ENCODE measurements at regions not wholly inside any gene's neighbourhood (a gene's known extent, or its start where the extent isn't known, plus 50 kb on each side); places are given as distances from the start of the nearest gene placed in this dataset.

- TF ChIP-seq ZBTB49 (tag by site-specific recombination; IDR thresholded peaks at IDR 0.05; ENCODE audit: low read depth) (0 out of 2 replicates have a peak, but pooled peaks have one; percentile 33), ZNF843 (tag by site-specific recombination; IDR thresholded peaks at IDR 0.05) (peak; percentile 100), ZNF138 (tag by site-specific recombination; IDR thresholded peaks at IDR 0.05; ENCODE audit: borderline replicate concordance) (no peak), ZNF558 (tag by site-specific recombination; IDR thresholded peaks at IDR 0.05) (peak; percentile 75), ZNF19 (tag by site-specific recombination; IDR thresholded peaks at IDR 0.05; ENCODE audit: low read depth) (0 out of 2 replicates have a peak, but pooled peaks have one; percentile 55), ZBTB1 (tag by site-specific recombination; IDR thresholded peaks at IDR 0.05) (0 out of 2 replicates have a peak, but pooled peaks have one; percentile 70), ZNF837 (tag by site-specific recombination; IDR thresholded peaks at IDR 0.05) (no peak), ZNF366 (tag by site-specific recombination; conservative IDR thresholded peaks at IDR 0.05) (peak; percentile 62), BCL11A (tag by site-specific recombination; IDR thresholded peaks at IDR 0.05; ENCODE audit: low read depth) (peak; percentile 97), EGR2 (tag by site-specific recombination; IDR thresholded peaks at IDR 0.05; ENCODE audit: low read depth) (no peak), SALL2 (tag by site-specific recombination; IDR thresholded peaks at IDR 0.05; ENCODE audit: borderline replicate concordance) (no peak), ZNF596 (tag by site-specific recombination; IDR thresholded peaks at IDR 0.05) (0 out of 2 replicates have a peak, but pooled peaks have one; percentile 13), ZNF501 (tag by site-specific recombination; IDR thresholded peaks at IDR 0.05) (no peak), ZBTB17 (tag by site-specific recombination; IDR thresholded peaks at IDR 0.05) (peak; percentile 55), GLIS1 (tag by site-specific recombination; IDR thresholded peaks at IDR 0.05) (peak; percentile 88), ZNF792 (tag by site-specific recombination; IDR thresholded peaks at IDR 0.05) (0 out of 2 replicates have a peak, but pooled peaks have one; percentile 69), ZNF629 (tag by site-specific recombination; IDR thresholded peaks at IDR 0.05) (peak; percentile 91), ZNF423 (tag by site-specific recombination; IDR thresholded peaks at IDR 0.05) (no peak), SP7 (tag by site-specific recombination; IDR thresholded peaks at IDR 0.05) (peak; percentile 54; the same call in 1 of the 2 replicates), TRIM28 (IDR thresholded peaks at IDR 0.05; ENCODE audit: borderline replicate concordance, low read length) (no peak), ZNF274 (IDR thresholded peaks at IDR 0.05; ENCODE audit: low read length) (no peak), ZNF274 (tag by site-specific recombination; IDR thresholded peaks at IDR 0.05; ENCODE audit: borderline replicate concordance) (no peak), ZBTB11 (tag by site-specific recombination; conservative IDR thresholded peaks at IDR 0.05; ENCODE audit: low read depth) (no peak), ZNF670 (tag by site-specific recombination; IDR thresholded peaks at IDR 0.05; ENCODE audit: low read depth) (no peak), ZNF560 (tag by site-specific recombination; IDR thresholded peaks at IDR 0.05; ENCODE audit: borderline replicate concordance) (no peak), ZNF658 (tag by site-specific recombination; IDR thresholded peaks at IDR 0.05) (no peak)
- TF ChIP-seq, protein P1, sequence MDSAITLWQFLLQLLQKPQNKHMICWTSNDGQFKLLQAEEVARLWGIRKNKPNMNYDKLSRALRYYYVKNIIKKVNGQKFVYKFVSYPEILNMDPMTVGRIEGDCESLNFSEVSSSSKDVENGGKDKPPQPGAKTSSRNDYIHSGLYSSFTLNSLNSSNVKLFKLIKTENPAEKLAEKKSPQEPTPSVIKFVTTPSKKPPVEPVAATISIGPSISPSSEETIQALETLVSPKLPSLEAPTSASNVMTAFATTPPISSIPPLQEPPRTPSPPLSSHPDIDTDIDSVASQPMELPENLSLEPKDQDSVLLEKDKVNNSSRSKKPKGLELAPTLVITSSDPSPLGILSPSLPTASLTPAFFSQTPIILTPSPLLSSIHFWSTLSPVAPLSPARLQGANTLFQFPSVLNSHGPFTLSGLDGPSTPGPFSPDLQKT (IDR thresholded peaks at IDR 0.05; ENCODE audit: borderline replicate concordance, low read depth, low read length), result no peak
- TF ChIP-seq, protein P2, sequence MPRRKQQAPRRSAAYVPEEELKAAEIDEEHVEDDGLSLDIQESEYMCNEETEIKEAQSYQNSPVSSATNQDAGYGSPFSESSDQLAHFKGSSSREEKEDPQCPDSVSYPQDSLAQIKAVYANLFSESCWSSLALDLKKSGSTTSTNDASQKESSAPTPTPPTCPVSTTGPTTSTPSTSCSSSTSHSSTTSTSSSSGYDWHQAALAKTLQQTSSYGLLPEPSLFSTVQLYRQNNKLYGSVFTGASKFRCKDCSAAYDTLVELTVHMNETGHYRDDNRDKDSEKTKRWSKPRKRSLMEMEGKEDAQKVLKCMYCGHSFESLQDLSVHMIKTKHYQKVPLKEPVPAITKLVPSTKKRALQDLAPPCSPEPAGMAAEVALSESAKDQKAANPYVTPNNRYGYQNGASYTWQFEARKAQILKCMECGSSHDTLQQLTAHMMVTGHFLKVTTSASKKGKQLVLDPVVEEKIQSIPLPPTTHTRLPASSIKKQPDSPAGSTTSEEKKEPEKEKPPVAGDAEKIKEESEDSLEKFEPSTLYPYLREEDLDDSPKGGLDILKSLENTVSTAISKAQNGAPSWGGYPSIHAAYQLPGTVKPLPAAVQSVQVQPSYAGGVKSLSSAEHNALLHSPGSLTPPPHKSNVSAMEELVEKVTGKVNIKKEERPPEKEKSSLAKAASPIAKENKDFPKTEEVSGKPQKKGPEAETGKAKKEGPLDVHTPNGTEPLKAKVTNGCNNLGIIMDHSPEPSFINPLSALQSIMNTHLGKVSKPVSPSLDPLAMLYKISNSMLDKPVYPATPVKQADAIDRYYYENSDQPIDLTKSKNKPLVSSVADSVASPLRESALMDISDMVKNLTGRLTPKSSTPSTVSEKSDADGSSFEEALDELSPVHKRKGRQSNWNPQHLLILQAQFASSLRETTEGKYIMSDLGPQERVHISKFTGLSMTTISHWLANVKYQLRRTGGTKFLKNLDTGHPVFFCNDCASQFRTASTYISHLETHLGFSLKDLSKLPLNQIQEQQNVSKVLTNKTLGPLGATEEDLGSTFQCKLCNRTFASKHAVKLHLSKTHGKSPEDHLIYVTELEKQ (tag by site-specific recombination; IDR thresholded peaks at IDR 0.05; ENCODE audit: borderline replicate concordance), result peak; percentile 94
- TF ChIP-seq, protein P3, sequence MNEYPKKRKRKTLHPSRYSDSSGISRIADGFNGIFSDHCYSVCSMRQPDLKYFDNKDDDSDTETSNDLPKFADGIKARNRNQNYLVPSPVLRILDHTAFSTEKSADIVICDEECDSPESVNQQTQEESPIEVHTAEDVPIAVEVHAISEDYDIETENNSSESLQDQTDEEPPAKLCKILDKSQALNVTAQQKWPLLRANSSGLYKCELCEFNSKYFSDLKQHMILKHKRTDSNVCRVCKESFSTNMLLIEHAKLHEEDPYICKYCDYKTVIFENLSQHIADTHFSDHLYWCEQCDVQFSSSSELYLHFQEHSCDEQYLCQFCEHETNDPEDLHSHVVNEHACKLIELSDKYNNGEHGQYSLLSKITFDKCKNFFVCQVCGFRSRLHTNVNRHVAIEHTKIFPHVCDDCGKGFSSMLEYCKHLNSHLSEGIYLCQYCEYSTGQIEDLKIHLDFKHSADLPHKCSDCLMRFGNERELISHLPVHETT (tag by site-specific recombination; IDR thresholded peaks at IDR 0.05), result 0 out of 2 replicates have a peak, but pooled peaks have one; percentile 60
Measured at GRCh38 chr9:95721061-95721531, 154.4 kb upstream of the ERCC6L2 start (continued).
